ENCODE measurements at regions not wholly inside any gene's neighbourhood (a gene's known extent, or its start where the extent isn't known, plus 50 kb on each side); places are given as distances from the start of the nearest gene placed in this dataset.

- Histone ChIP-seq H3K4me1 (ENCODE audit: insufficient read depth, low read length, poor library complexity, severe bottlenecking) (no peaks in the 10 kb centered on the region), H3K4me3 (ENCODE audit: low read depth, low read length, poor library complexity, severe bottlenecking) (no peak overlapping the region), H3K9me3 (ENCODE audit: low read depth, low read length, poor library complexity, severe bottlenecking) (no peaks in the 10 kb centered on the region), H3K27ac (ENCODE audit: low read depth, low read length, poor library complexity, severe bottlenecking) (no peak overlapping the region), H3K36me3 (ENCODE audit: insufficient read depth, low read length, poor library complexity, severe bottlenecking) (no peaks in the 10 kb centered on the region), H3K27me3 (replicated peaks; ENCODE audit: insufficient read depth, low read depth, low read length, poor library complexity) (no peaks in the 10 kb centered on the region)
- POLR2A ChIA-PET (ENCODE audit: low non-redundant PET): no interaction called here
- intact Hi-C loops (cut with micrococcal nuclease; ENCODE audit: unreplicated experiment): no loop called here
- TF ChIP-seq, protein P1, sequence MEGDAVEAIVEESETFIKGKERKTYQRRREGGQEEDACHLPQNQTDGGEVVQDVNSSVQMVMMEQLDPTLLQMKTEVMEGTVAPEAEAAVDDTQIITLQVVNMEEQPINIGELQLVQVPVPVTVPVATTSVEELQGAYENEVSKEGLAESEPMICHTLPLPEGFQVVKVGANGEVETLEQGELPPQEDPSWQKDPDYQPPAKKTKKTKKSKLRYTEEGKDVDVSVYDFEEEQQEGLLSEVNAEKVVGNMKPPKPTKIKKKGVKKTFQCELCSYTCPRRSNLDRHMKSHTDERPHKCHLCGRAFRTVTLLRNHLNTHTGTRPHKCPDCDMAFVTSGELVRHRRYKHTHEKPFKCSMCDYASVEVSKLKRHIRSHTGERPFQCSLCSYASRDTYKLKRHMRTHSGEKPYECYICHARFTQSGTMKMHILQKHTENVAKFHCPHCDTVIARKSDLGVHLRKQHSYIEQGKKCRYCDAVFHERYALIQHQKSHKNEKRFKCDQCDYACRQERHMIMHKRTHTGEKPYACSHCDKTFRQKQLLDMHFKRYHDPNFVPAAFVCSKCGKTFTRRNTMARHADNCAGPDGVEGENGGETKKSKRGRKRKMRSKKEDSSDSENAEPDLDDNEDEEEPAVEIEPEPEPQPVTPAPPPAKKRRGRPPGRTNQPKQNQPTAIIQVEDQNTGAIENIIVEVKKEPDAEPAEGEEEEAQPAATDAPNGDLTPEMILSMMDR (conservative IDR thresholded peaks at IDR 0.05; ENCODE audit: low read depth, low read length): no peak
- TF ChIP-seq EZH2 (IDR thresholded peaks at IDR 0.05; ENCODE audit: borderline replicate concordance, low read depth, low read length, poor library complexity, severe bottlenecking): no peak
- CTCF ChIA-PET: no interaction called here
- no peak for DNase-seq (ENCODE audit: low spot score)
- BruUV-seq (replicated peaks): no TSS peak
Measured at GRCh38 chr15:62666046-62666445, 376.5 kb upstream of the TPM1 start.

GRCh38 chr15:62672268-62672667 is 370.3 kb upstream of the TPM1 start:
- intact Hi-C loops (cut with micrococcal nuclease; ENCODE audit: unreplicated experiment): no loop called here
- H3K27ac ChIP-seq (ENCODE audit: low read depth, low read length, poor library complexity, severe bottlenecking): no peak overlapping the region
- ChIA-PET CTCF (no interaction called here), POLR2A (ENCODE audit: low non-redundant PET) (no interaction called here)
- no peaks in the 10 kb centered on the region for H3K9me3 ChIP-seq (ENCODE audit: low read depth, low read length, poor library complexity, severe bottlenecking)
- H3K27me3 ChIP-seq (replicated peaks; ENCODE audit: insufficient read depth, low read depth, low read length, poor library complexity): no peaks in the 10 kb centered on the region
- no peak overlapping the region for H3K4me3 ChIP-seq (ENCODE audit: low read depth, low read length, poor library complexity, severe bottlenecking)
- DNase-seq (ENCODE audit: low spot score): no peak
- no TSS peak for BruUV-seq (replicated peaks)
- H3K36me3 ChIP-seq (ENCODE audit: insufficient read depth, low read length, poor library complexity, severe bottlenecking): no peaks in the 10 kb centered on the region
- no peaks in the 10 kb centered on the region for H3K4me1 ChIP-seq (ENCODE audit: insufficient read depth, low read length, poor library complexity, severe bottlenecking)
- TF ChIP-seq, protein P1 (conservative IDR thresholded peaks at IDR 0.05; ENCODE audit: low read depth, low read length): no peak
- no peak for TF ChIP-seq EZH2 (IDR thresholded peaks at IDR 0.05; ENCODE audit: borderline replicate concordance, low read depth, low read length, poor library complexity, severe bottlenecking)

DNA sequence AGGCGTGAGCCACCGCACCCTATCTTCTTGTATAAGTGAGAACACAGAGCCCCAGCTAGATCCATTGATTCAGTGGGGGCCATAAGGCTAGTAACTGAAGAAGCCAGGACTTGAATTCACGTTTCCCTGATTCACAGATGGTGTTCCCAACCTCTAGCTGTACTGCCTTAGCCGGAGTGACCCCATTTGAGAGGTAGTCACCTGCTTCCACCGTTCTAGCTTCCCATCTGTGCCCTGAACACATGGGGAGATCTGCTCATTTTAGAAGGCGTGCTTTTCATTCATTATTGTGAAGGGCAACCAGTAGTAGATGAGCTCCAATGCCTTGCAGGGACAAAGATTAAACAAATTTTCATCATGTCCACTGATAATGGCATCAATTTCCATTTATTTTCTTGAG is 365.7 kb upstream of the TPM1 start:
- Histone ChIP-seq H3K27me3 (replicated peaks; ENCODE audit: insufficient read depth, low read depth, low read length, poor library complexity) (no peaks in the 10 kb centered on the region), H3K27ac (ENCODE audit: low read depth, low read length, poor library complexity, severe bottlenecking) (no peak overlapping the region), H3K4me1 (ENCODE audit: insufficient read depth, low read length, poor library complexity, severe bottlenecking) (no peaks in the 10 kb centered on the region), H3K4me3 (ENCODE audit: low read depth, low read length, poor library complexity, severe bottlenecking) (no peak overlapping the region), H3K9me3 (ENCODE audit: low read depth, low read length, poor library complexity, severe bottlenecking) (no peaks in the 10 kb centered on the region), H3K36me3 (ENCODE audit: insufficient read depth, low read length, poor library complexity, severe bottlenecking) (no peaks in the 10 kb centered on the region)
- DNase-seq (ENCODE audit: low spot score): no peak
- intact Hi-C loops (cut with micrococcal nuclease; ENCODE audit: unreplicated experiment): no loop called here
- CTCF ChIA-PET: interaction anchor here (0.6 kb wide), 1 partner anchor 892 kb away, joined by 5 read pairs; no protein-coding TSS in a partner anchor
- BruUV-seq (replicated peaks): no TSS peak
- POLR2A ChIA-PET (ENCODE audit: low non-redundant PET): no interaction called here
- TF ChIP-seq, protein P1 (conservative IDR thresholded peaks at IDR 0.05; ENCODE audit: low read depth, low read length): no peak

All from A673 (cell line).